ENCODE measurements at regions not wholly inside any gene's neighbourhood (a gene's known extent, or its start where the extent isn't known, plus 50 kb on each side); places are given as distances from the start of the nearest gene placed in this dataset.

- no peak for TF ChIP-seq CTCF (IDR thresholded peaks at IDR 0.05)
- TF ChIP-seq POLR2AphosphoS5 (IDR thresholded peaks at IDR 0.05), result no peak
- no peak for TF ChIP-seq POLR2A (IDR thresholded peaks at IDR 0.05)
Measured at GRCh38 chr5:12460493-12461261, 556.4 kb upstream of the CTNND2 start.

Measured in breast epithelium (tissue), 3 donors.